ENCODE measurements at regions not wholly inside any gene's neighbourhood (a gene's known extent, or its start where the extent isn't known, plus 50 kb on each side); places are given as distances from the start of the nearest gene placed in this dataset.

DNA sequence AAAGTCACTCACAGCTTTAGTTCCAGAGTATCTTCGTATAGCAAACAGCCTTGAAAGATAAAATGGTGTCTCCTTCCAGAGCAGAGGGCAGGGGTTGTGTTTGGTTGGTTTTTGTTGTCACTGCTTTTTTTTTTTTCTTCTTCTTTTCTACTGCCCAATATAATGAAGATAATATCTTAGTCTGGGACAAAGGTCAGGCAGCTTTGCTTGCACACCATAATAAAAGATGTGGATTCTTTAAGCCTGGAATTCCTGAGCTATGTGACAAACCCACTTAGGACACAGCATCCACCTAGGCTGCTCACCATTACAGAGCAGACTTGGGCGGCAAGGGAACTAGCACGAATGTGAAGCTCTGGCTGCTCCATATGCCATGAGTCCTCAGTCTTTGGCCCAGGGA is 165.6 kb upstream of the MIR17HG start:
- CTCF ChIA-PET, result no interaction called here
- H3K9me3 ChIP-seq (ENCODE audit: low read depth, low read length, poor library complexity, severe bottlenecking), result no peaks in the 10 kb centered on the region
- no peak for DNase-seq (ENCODE audit: low spot score)
- peaks cover 62% of the 10 kb centered on the region for H3K27me3 ChIP-seq (replicated peaks; ENCODE audit: insufficient read depth, low read depth, low read length, poor library complexity)
- H3K27ac ChIP-seq (ENCODE audit: low read depth, low read length, poor library complexity, severe bottlenecking), result no peak overlapping the region
- BruUV-seq (replicated peaks), result no TSS peak
- no peak for TF ChIP-seq EZH2 (IDR thresholded peaks at IDR 0.05; ENCODE audit: borderline replicate concordance, low read depth, low read length, poor library complexity, severe bottlenecking)
- TF ChIP-seq, protein P1, sequence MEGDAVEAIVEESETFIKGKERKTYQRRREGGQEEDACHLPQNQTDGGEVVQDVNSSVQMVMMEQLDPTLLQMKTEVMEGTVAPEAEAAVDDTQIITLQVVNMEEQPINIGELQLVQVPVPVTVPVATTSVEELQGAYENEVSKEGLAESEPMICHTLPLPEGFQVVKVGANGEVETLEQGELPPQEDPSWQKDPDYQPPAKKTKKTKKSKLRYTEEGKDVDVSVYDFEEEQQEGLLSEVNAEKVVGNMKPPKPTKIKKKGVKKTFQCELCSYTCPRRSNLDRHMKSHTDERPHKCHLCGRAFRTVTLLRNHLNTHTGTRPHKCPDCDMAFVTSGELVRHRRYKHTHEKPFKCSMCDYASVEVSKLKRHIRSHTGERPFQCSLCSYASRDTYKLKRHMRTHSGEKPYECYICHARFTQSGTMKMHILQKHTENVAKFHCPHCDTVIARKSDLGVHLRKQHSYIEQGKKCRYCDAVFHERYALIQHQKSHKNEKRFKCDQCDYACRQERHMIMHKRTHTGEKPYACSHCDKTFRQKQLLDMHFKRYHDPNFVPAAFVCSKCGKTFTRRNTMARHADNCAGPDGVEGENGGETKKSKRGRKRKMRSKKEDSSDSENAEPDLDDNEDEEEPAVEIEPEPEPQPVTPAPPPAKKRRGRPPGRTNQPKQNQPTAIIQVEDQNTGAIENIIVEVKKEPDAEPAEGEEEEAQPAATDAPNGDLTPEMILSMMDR (conservative IDR thresholded peaks at IDR 0.05; ENCODE audit: low read depth, low read length), result no peak
- POLR2A ChIA-PET (ENCODE audit: low non-redundant PET), result no interaction called here
- no peaks in the 10 kb centered on the region for H3K36me3 ChIP-seq (ENCODE audit: insufficient read depth, low read length, poor library complexity, severe bottlenecking)
- intact Hi-C loops (cut with micrococcal nuclease; ENCODE audit: unreplicated experiment), result no loop called here
- H3K4me1 ChIP-seq (ENCODE audit: insufficient read depth, low read length, poor library complexity, severe bottlenecking), result no peaks in the 10 kb centered on the region
- H3K4me3 ChIP-seq (ENCODE audit: low read depth, low read length, poor library complexity, severe bottlenecking), result no peak overlapping the region

DNA sequence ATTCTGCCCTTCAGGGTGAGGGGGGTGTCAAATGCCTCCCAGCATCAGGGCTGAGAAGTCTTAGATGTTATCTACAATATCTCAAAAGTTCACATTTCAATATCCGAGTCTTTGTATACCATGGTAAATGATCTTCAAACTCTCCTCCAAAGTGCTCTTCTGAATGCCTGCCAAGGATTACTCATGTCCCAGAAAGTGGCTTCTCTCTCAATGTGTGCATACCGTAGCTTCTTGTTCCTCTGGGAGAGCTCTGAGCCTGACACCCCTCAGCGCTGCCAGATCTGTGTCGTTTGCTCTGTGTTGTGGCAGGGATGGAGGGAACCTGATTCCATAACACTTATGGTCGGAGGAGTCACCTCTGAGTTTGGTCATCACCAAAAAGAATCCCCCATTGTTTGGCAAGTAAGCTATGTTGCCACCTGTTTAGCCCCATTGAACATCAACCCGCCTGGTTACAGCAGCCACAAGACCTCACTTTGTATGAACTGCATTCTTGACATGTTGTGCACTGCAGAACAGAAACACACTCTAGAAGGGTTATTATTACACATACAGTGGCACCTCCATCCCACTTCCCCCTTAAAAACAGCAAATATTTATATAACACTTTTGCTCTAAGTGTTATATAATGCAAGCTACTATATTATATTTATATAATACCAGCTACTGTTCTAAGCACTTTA is 163.1 kb upstream of the MIR17HG start:
- POLR2A ChIA-PET (ENCODE audit: low non-redundant PET), result interaction anchor here (0.6 kb wide), 1 partner anchor 148 kb away, joined by 6 read pairs; no protein-coding TSS in a partner anchor

DNA sequence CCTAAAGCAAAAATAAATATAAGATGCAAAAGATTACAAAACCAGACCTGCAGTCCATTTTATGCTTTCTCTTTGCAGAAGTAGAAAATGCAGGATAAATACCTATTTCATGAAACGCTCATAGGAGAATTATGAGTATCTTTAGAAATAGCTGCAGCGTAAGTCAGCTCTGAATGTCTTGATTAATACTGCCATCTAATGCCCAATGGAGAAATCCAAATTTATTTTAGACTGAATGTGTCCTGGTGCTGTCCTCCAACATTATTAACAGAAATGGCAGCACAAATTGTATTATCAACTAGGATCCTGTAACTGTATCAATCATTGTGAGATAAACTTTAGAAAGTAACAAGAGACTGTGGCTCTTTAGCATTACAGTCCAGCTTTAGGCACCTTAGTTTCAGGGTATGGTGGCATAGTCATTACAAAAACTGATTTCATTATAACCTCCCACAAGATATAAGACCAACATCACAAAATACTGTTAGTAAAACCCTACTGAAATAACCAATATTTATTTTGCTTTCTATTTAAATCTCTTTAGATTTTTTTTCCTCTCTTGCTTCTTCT is 162.1 kb upstream of the MIR17HG start:
- Histone ChIP-seq H3K9me3 (ENCODE audit: low read depth, low read length, poor library complexity, severe bottlenecking) (no peaks in the 10 kb centered on the region), H3K4me1 (ENCODE audit: insufficient read depth, low read length, poor library complexity, severe bottlenecking) (no peaks in the 10 kb centered on the region), H3K4me3 (ENCODE audit: low read depth, low read length, poor library complexity, severe bottlenecking) (no peak overlapping the region), H3K27ac (ENCODE audit: low read depth, low read length, poor library complexity, severe bottlenecking) (no peak overlapping the region), H3K27me3 (replicated peaks; ENCODE audit: insufficient read depth, low read depth, low read length, poor library complexity) (peaks cover 83% of the 10 kb centered on the region), H3K36me3 (ENCODE audit: insufficient read depth, low read length, poor library complexity, severe bottlenecking) (no peaks in the 10 kb centered on the region)
- intact Hi-C loops (cut with micrococcal nuclease; ENCODE audit: unreplicated experiment), result loop anchor here (2.0 kb wide), 1 partner anchor 107 kb away; no protein-coding TSS in a partner anchor
- BruUV-seq (replicated peaks), result no TSS peak
- TF ChIP-seq, protein P1 (conservative IDR thresholded peaks at IDR 0.05; ENCODE audit: low read depth, low read length), result peak; percentile 54
- TF ChIP-seq EZH2 (IDR thresholded peaks at IDR 0.05; ENCODE audit: borderline replicate concordance, low read depth, low read length, poor library complexity, severe bottlenecking), result no peak
- DNase-seq (ENCODE audit: low spot score), result peak; percentile 31
- POLR2A ChIA-PET (ENCODE audit: low non-redundant PET), result no interaction called here
- CTCF ChIA-PET, result interaction anchor here (2.0 kb wide), 1 partner anchor 107 kb away, joined by 11 read pairs; no protein-coding TSS in a partner anchor

More for the DNA sequence above, 163.1 kb upstream of the MIR17HG start:
- Histone ChIP-seq H3K4me1 (ENCODE audit: insufficient read depth, low read length, poor library complexity, severe bottlenecking) (no peaks in the 10 kb centered on the region), H3K27me3 (replicated peaks; ENCODE audit: insufficient read depth, low read depth, low read length, poor library complexity) (peaks cover 78% of the 10 kb centered on the region), H3K4me3 (ENCODE audit: low read depth, low read length, poor library complexity, severe bottlenecking) (no peak overlapping the region), H3K27ac (ENCODE audit: low read depth, low read length, poor library complexity, severe bottlenecking) (no peak overlapping the region), H3K36me3 (ENCODE audit: insufficient read depth, low read length, poor library complexity, severe bottlenecking) (no peaks in the 10 kb centered on the region), H3K9me3 (ENCODE audit: low read depth, low read length, poor library complexity, severe bottlenecking) (no peaks in the 10 kb centered on the region)
- CTCF ChIA-PET, result interaction anchor here (2.0 kb wide), 1 partner anchor 106 kb away, joined by 11 read pairs; no protein-coding TSS in a partner anchor
- BruUV-seq (replicated peaks), result no TSS peak
- peak; percentile 26 for DNase-seq (ENCODE audit: low spot score)
- intact Hi-C loops (cut with micrococcal nuclease; ENCODE audit: unreplicated experiment), result loop anchor here (1.0 to 2.0 kb wide), 2 partner anchors 50 to 106 kb away; no protein-coding TSS in a partner anchor
- TF ChIP-seq EZH2 (IDR thresholded peaks at IDR 0.05; ENCODE audit: borderline replicate concordance, low read depth, low read length, poor library complexity, severe bottlenecking), result no peak
- TF ChIP-seq, protein P1 (conservative IDR thresholded peaks at IDR 0.05; ENCODE audit: low read depth, low read length), result no peak

Data from A673 (cell line).